Astrocyte (in vitro differentiated cells and primary cell): ENCODE measurements at regions not wholly inside any gene's neighbourhood (a gene's known extent, or its start where the extent isn't known, plus 50 kb on each side); places are given as distances from the start of the nearest gene placed in this dataset.

Source experiments
- DNase-seq: peaks from one replicate; pipeline ENCODE4 v3.0.0-alpha.2; 2010; ENCODE audit warnings: low read depth
- FAIRE-seq: peaks from 2 replicates; lab custom pipeline; 2011; peaks lifted over from hg19 to GRCh38; lab: Jason Lieb, UNC
- H2AFZ ChIP-seq: 2 replicates; pipeline ENCODE4 v1.6.0; 2012; ENCODE audit warnings: low read depth, low read length, inconsistent platforms
- H3K27ac ChIP-seq: 2 replicates; pipeline ENCODE4 v1.5.1; 2011; ENCODE audit warnings: low read depth, low read length, inconsistent platforms
- H3K27me3 ChIP-seq: 2 replicates; pipeline ENCODE4 v1.6.0; 2011; ENCODE audit warnings: low read length, inconsistent platforms; ENCODE audit not compliant: insufficient read depth
- H3K36me3 ChIP-seq: 2 replicates; pipeline ENCODE4 v1.5.1; 2011; ENCODE audit warnings: low read length, inconsistent platforms; ENCODE audit not compliant: insufficient read depth
- H3K4me1 ChIP-seq: 2 replicates; pipeline ENCODE4 v1.5.1; 2011; ENCODE audit warnings: low read length, inconsistent platforms; ENCODE audit not compliant: insufficient read depth
- H3K4me2 ChIP-seq: 2 replicates; pipeline ENCODE4 v1.6.0; 2012; ENCODE audit warnings: low read length, inconsistent platforms
- H3K4me3 ChIP-seq: 2 replicates; pipeline ENCODE4 v1.5.1; 2011; ENCODE audit warnings: low read depth, mild to moderate bottlenecking, low read length, inconsistent platforms; ENCODE audit not compliant: insufficient read depth
- H3K79me2 ChIP-seq: 2 replicates; pipeline ENCODE4 v1.6.0; 2012; ENCODE audit warnings: mild to moderate bottlenecking, low read length, inconsistent platforms; ENCODE audit not compliant: insufficient read depth
- H3K9ac ChIP-seq: 2 replicates; pipeline ENCODE4 v1.6.0; 2012; ENCODE audit warnings: mild to moderate bottlenecking, low read length, inconsistent platforms
- H3K9me3 ChIP-seq: 2 replicates; pipeline ENCODE4 v1.5.1; 2012; ENCODE audit warnings: low read depth, mild to moderate bottlenecking, low read length, inconsistent platforms; ENCODE audit not compliant: insufficient read depth
- H4K20me1 ChIP-seq: 2 replicates; pipeline ENCODE4 v1.6.0; 2012; ENCODE audit warnings: low read length, inconsistent platforms; ENCODE audit not compliant: insufficient read depth
- H3K27ac Mint-ChIP-seq: one replicate; pipeline ENCODE4 v1.8.0; 2021; ENCODE audit warnings: mild to moderate bottlenecking, mixed read lengths; ENCODE audit not compliant: unreplicated experiment
- H3K27me3 Mint-ChIP-seq: one replicate; pipeline ENCODE4 v1.8.0; 2021; ENCODE audit warnings: low read depth, mixed read lengths; ENCODE audit not compliant: unreplicated experiment
- H3K36me3 Mint-ChIP-seq: one replicate; pipeline ENCODE4 v1.8.0; 2021; ENCODE audit warnings: low read depth, mixed read lengths; ENCODE audit not compliant: unreplicated experiment
- H3K4me1 Mint-ChIP-seq: one replicate; pipeline ENCODE4 v1.8.0; 2021; ENCODE audit warnings: low read depth, mixed read lengths; ENCODE audit not compliant: unreplicated experiment
- H3K4me3 Mint-ChIP-seq: one replicate; pipeline ENCODE4 v1.8.0; 2021; ENCODE audit warnings: mild to moderate bottlenecking, moderate library complexity, mixed read lengths; ENCODE audit not compliant: unreplicated experiment
- H3K9me3 Mint-ChIP-seq: one replicate; pipeline ENCODE4 v1.8.0; 2021; ENCODE audit warnings: mild to moderate bottlenecking, mixed read lengths; ENCODE audit not compliant: unreplicated experiment
- CTCF ChIP-seq: IDR thresholded peaks from 2 replicates; pipeline ENCODE4 v1.5.1; 2011; ENCODE audit warnings: low read depth, mild to moderate bottlenecking, inconsistent platforms, low read length, moderate library complexity; ENCODE audit not compliant: insufficient read depth
- EZH2 ChIP-seq: IDR thresholded peaks from 2 replicates; pipeline ENCODE4 v1.6.1; 2012; ENCODE audit warnings: mild to moderate bottlenecking, low read length, inconsistent platforms; ENCODE audit not compliant: insufficient read depth

- DNase-seq (no peak), FAIRE-seq (no peak)
- H3K27me3 Mint-ChIP-seq, result peaks cover 19% of the 10 kb centered on the region
- no peaks in the 10 kb centered on the region for H3K27me3 ChIP-seq
- no peak overlapping the region for H3K27ac ChIP-seq
- peaks cover 20% of the 10 kb centered on the region for H3K4me1 Mint-ChIP-seq
- no peaks in the 10 kb centered on the region for H3K9me3 ChIP-seq
- no peak overlapping the region for H3K27ac Mint-ChIP-seq
- no peak overlapping the region for H3K4me3 ChIP-seq
- no peaks in the 10 kb centered on the region for H3K36me3 ChIP-seq
- no peak overlapping the region for H2AFZ ChIP-seq
- no peak overlapping the region for H3K4me3 Mint-ChIP-seq
- no peak overlapping the region for H3K4me2 ChIP-seq
- peaks cover 2% of the 10 kb centered on the region for H3K9me3 Mint-ChIP-seq
- H3K36me3 Mint-ChIP-seq, result no peaks in the 10 kb centered on the region
- H3K4me1 ChIP-seq, result no peaks in the 10 kb centered on the region
- TF ChIP-seq CTCF, result no peak
- TF ChIP-seq EZH2, result no peak
- H4K20me1 ChIP-seq, result no peaks in the 10 kb centered on the region
- no peak overlapping the region for H3K9ac ChIP-seq
- H3K79me2 ChIP-seq, result no peaks in the 10 kb centered on the region
Measured at GRCh38 chr17:33457477-33457876, 164.4 kb upstream of the ASIC2 start.

GRCh38 chr17:33459078-33459940 is 166.2 kb upstream of the ASIC2 start:
- peaks cover 10% of the 10 kb centered on the region for H3K4me1 Mint-ChIP-seq
- H3K79me2 ChIP-seq, result no peaks in the 10 kb centered on the region
- no peak for DNase-seq
- H3K27ac ChIP-seq, result no peak overlapping the region
- FAIRE-seq, result no peak
- no peak overlapping the region for H3K4me2 ChIP-seq
- H3K27me3 Mint-ChIP-seq, result peaks cover 19% of the 10 kb centered on the region
- no peaks in the 10 kb centered on the region for H3K36me3 ChIP-seq
- H4K20me1 ChIP-seq, result no peaks in the 10 kb centered on the region
- H3K9me3 Mint-ChIP-seq, result peaks cover 2% of the 10 kb centered on the region
- H3K27me3 ChIP-seq, result no peaks in the 10 kb centered on the region
- H2AFZ ChIP-seq, result no peak overlapping the region
- no peak overlapping the region for H3K4me3 Mint-ChIP-seq
- no peak for TF ChIP-seq EZH2
- no peak for TF ChIP-seq CTCF
- no peak overlapping the region for H3K4me3 ChIP-seq
- H3K36me3 Mint-ChIP-seq, result no peaks in the 10 kb centered on the region
- no peak overlapping the region for H3K27ac Mint-ChIP-seq
- H3K4me1 ChIP-seq, result no peaks in the 10 kb centered on the region
- H3K9me3 ChIP-seq, result peaks cover 6% of the 10 kb centered on the region
- H3K9ac ChIP-seq, result no peak overlapping the region

GRCh38 chr17:33460781-33461450 is 167.8 kb upstream of the ASIC2 start:
- Histone ChIP-seq H4K20me1 (no peaks in the 10 kb centered on the region), H3K27me3 (no peaks in the 10 kb centered on the region), H3K36me3 (no peaks in the 10 kb centered on the region), H3K79me2 (no peaks in the 10 kb centered on the region), H2AFZ (no peak overlapping the region), H3K27ac (no peak overlapping the region), H3K9ac (no peak overlapping the region), H3K4me1 (no peaks in the 10 kb centered on the region), H3K4me3 (no peak overlapping the region), H3K9me3 (peaks cover 6% of the 10 kb centered on the region), H3K4me2 (no peak overlapping the region)
- DNase-seq (no peak), FAIRE-seq (no peak)
- no peak for TF ChIP-seq EZH2
- TF ChIP-seq CTCF, result no peak
- Mint-ChIP-seq H3K27ac (no peak overlapping the region), H3K36me3 (no peaks in the 10 kb centered on the region), H3K4me1 (peaks cover 13% of the 10 kb centered on the region), H3K4me3 (no peak overlapping the region), H3K27me3 (peaks cover 19% of the 10 kb centered on the region), H3K9me3 (peaks cover 2% of the 10 kb centered on the region)
